Panc1 (cell line): ENCODE measurements at regions not wholly inside any gene's neighbourhood (a gene's known extent, or its start where the extent isn't known, plus 50 kb on each side); places are given as distances from the start of the nearest gene placed in this dataset.

ENCODE experiments used
- CTCF ChIP-seq: fragments of 450-650 bp; IDR thresholded peaks from 2 replicates; pipeline ENCODE4 v1.5.1; 2017; ENCODE audit warnings: mild to moderate bottlenecking
- POLR2AphosphoS5 ChIP-seq: IDR thresholded peaks from 2 replicates; pipeline ENCODE4 v1.6.1; 2012; ENCODE audit warnings: mild to moderate bottlenecking, low read depth, low read length, moderate library complexity
- REST ChIP-seq, 2 experiments: IDR thresholded peaks; 2 replicates each; pipeline ENCODE4 v1.6.1; 2011 to 2012; ENCODE audit warnings: low read depth in 2 of 2, control low read depth in 1 of 2, low read length in 1 of 2, mild to moderate bottlenecking in 1 of 2, moderate library complexity in 1 of 2; ENCODE audit not compliant: insufficient read depth in 1 of 2
- SIN3A ChIP-seq: IDR thresholded peaks from 2 replicates; pipeline ENCODE4 v1.6.1; 2012; ENCODE audit warnings: low read depth, mild to moderate bottlenecking, low read length, moderate library complexity, borderline replicate concordance; ENCODE audit not compliant: insufficient read depth
- TCF7L2 ChIP-seq: IDR thresholded peaks from 2 replicates; pipeline ENCODE4 v1.6.1; 2011; ENCODE audit warnings: mild to moderate bottlenecking, low read depth, low read length, inconsistent platforms

GRCh38 chr5:130692770-130693169 is 472.3 kb downstream of the HINT1 start:
- TF ChIP-seq SIN3A (no peak), CTCF (no peak), REST (IDR thresholded peaks at IDR 0.05; ENCODE audit: insufficient read depth in 1 of 2, low read depth in 2 of 2, low read length in 1 of 2) (no peak), POLR2AphosphoS5 (no peak), TCF7L2 (no peak)
